A549 (cell line): ENCODE measurements at regions not wholly inside any gene's neighbourhood (a gene's known extent, or its start where the extent isn't known, plus 50 kb on each side); places are given as distances from the start of the nearest gene placed in this dataset.

Source experiments
- JUN ChIP-seq, 2 experiments: fragments of >200 bp; sonication (Bioruptor Twin); formaldehyde crosslinking; IDR thresholded peaks; 2 replicates in 1 of 2; 3 replicates in 1 of 2; pipeline ENCODE4 v1.6.1; 2016 to 2017
- TF ChIP-seq, protein P1 (sequence below): IDR thresholded peaks from 2 replicates; pipeline ENCODE4 v1.6.1; 2012
- TF ChIP-seq, protein P2 (sequence below): fragments of >200 bp; sonication (Bioruptor Twin); formaldehyde crosslinking; IDR thresholded peaks from 3 replicates; pipeline ENCODE4 v1.5.1; 2016
- TF ChIP-seq, protein P3 (sequence below): fragments of 200-600 bp; sonication (generic); IDR thresholded peaks from 2 replicates; pipeline ENCODE4 v1.6.1; 2016; ENCODE audit warnings: antibody characterized with exemption, mild to moderate bottlenecking, moderate library complexity

DNA sequence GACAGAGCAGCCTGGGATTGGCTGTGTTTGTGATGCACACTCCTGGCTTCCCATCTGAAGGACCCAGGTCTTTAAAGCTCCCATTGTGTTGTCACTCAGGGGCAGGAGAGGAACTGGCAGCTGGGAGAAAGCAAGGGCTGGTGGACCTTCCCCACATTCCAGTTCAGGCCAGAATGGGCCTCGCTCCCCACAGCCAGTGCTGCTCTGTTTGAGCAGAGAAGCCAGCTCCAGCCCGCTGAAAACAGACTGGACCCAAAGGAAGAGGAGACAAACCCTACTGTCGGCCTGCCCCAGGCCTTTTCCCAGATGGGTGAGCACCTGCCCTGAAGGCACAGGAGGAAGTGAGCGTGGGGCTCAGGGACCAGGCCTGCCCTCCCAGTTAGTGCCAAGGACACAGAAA is 499.4 kb downstream of the NPHP4 start:
- TF ChIP-seq, protein P1, sequence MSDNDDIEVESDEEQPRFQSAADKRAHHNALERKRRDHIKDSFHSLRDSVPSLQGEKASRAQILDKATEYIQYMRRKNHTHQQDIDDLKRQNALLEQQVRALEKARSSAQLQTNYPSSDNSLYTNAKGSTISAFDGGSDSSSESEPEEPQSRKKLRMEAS, result no peak
- TF ChIP-seq, protein P2, sequence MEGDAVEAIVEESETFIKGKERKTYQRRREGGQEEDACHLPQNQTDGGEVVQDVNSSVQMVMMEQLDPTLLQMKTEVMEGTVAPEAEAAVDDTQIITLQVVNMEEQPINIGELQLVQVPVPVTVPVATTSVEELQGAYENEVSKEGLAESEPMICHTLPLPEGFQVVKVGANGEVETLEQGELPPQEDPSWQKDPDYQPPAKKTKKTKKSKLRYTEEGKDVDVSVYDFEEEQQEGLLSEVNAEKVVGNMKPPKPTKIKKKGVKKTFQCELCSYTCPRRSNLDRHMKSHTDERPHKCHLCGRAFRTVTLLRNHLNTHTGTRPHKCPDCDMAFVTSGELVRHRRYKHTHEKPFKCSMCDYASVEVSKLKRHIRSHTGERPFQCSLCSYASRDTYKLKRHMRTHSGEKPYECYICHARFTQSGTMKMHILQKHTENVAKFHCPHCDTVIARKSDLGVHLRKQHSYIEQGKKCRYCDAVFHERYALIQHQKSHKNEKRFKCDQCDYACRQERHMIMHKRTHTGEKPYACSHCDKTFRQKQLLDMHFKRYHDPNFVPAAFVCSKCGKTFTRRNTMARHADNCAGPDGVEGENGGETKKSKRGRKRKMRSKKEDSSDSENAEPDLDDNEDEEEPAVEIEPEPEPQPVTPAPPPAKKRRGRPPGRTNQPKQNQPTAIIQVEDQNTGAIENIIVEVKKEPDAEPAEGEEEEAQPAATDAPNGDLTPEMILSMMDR, result no peak
- TF ChIP-seq, protein P3, sequence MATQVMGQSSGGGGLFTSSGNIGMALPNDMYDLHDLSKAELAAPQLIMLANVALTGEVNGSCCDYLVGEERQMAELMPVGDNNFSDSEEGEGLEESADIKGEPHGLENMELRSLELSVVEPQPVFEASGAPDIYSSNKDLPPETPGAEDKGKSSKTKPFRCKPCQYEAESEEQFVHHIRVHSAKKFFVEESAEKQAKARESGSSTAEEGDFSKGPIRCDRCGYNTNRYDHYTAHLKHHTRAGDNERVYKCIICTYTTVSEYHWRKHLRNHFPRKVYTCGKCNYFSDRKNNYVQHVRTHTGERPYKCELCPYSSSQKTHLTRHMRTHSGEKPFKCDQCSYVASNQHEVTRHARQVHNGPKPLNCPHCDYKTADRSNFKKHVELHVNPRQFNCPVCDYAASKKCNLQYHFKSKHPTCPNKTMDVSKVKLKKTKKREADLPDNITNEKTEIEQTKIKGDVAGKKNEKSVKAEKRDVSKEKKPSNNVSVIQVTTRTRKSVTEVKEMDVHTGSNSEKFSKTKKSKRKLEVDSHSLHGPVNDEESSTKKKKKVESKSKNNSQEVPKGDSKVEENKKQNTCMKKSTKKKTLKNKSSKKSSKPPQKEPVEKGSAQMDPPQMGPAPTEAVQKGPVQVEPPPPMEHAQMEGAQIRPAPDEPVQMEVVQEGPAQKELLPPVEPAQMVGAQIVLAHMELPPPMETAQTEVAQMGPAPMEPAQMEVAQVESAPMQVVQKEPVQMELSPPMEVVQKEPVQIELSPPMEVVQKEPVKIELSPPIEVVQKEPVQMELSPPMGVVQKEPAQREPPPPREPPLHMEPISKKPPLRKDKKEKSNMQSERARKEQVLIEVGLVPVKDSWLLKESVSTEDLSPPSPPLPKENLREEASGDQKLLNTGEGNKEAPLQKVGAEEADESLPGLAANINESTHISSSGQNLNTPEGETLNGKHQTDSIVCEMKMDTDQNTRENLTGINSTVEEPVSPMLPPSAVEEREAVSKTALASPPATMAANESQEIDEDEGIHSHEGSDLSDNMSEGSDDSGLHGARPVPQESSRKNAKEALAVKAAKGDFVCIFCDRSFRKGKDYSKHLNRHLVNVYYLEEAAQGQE, result no peak
- no peak for TF ChIP-seq JUN (IDR thresholded peaks at IDR 0.05)
